Liver (tissue), 3 donors: ENCODE measurements at regions not wholly inside any gene's neighbourhood (a gene's known extent, or its start where the extent isn't known, plus 50 kb on each side); places are given as distances from the start of the nearest gene placed in this dataset.
A peak's percentile ranks its signal among the peaks of the same experiment; 100 is the strongest.

Experiments used
- CTCF ChIP-seq: fragments of 150-350 bp; IDR thresholded peaks from 2 replicates; pipeline ENCODE4 v1.5.1; 2017; ENCODE audit warnings: improper control_type of control experiment, low read depth, low read length; ENCODE audit not compliant: missing input control
- EGR1 ChIP-seq, 2 donors: IDR thresholded peaks; 2 replicates each; pipeline ENCODE4 v1.6.1; 2016 to 2018; ENCODE audit warnings: antibody characterized with exemption in 2 of 2, low read depth in 2 of 2
- GABPA ChIP-seq, 2 donors: IDR thresholded peaks in 1 of 2; conservative IDR thresholded peaks in 1 of 2; 2 replicates each; pipeline ENCODE4 v1.6.1; 2016; ENCODE audit warnings: antibody characterized with exemption in 2 of 2, mild to moderate bottlenecking in 1 of 2, moderate library complexity in 1 of 2
- HNF4A ChIP-seq, 2 donors: conservative IDR thresholded peaks; 2 replicates each; pipeline ENCODE4 v1.6.1; 2016; ENCODE audit warnings: antibody characterized with exemption in 2 of 2, mild to moderate bottlenecking in 2 of 2
- HNF4G ChIP-seq: IDR thresholded peaks from 2 replicates; pipeline ENCODE4 v1.6.1; 2016; ENCODE audit warnings: antibody characterized with exemption
- JUND ChIP-seq, 2 donors: IDR thresholded peaks; 2 replicates each; pipeline ENCODE4 v1.6.1; 2016; ENCODE audit warnings: antibody characterized with exemption in 2 of 2
- MAX ChIP-seq: IDR thresholded peaks from 2 replicates; pipeline ENCODE4 v1.6.1; 2016; ENCODE audit warnings: antibody characterized with exemption
- REST ChIP-seq: IDR thresholded peaks from 2 replicates; pipeline ENCODE4 v1.6.1; 2016; ENCODE audit warnings: antibody characterized with exemption, mild to moderate bottlenecking
- SP1 ChIP-seq: IDR thresholded peaks from 2 replicates; pipeline ENCODE4 v1.6.1; 2018; ENCODE audit warnings: antibody characterized with exemption, mild to moderate bottlenecking
- TAF1 ChIP-seq: conservative IDR thresholded peaks from 2 replicates; pipeline ENCODE4 v1.6.1; 2016; ENCODE audit warnings: antibody characterized with exemption, mild to moderate bottlenecking
- YY1 ChIP-seq: IDR thresholded peaks from 2 replicates; pipeline ENCODE4 v1.6.1; 2016; ENCODE audit warnings: antibody characterized with exemption, mild to moderate bottlenecking
- ZBTB33 ChIP-seq: IDR thresholded peaks from 2 replicates; pipeline ENCODE4 v1.6.1; 2016; ENCODE audit warnings: antibody characterized with exemption
- donor health status: healthy.
- donor health status: healthy.

GRCh38 chr15:95715116-95715903 is 615.2 kb upstream of the NR2F2 start:
- TF ChIP-seq REST (no peak), CTCF (no peak), HNF4G (no peak), ZBTB33 (no peak), GABPA (IDR thresholded peaks at IDR 0.05 in 1 of 2, conservative IDR thresholded peaks at IDR 0.05 in 1 of 2) (no peak), HNF4A (conservative IDR thresholded peaks at IDR 0.05) (peak in 1 of 2 donors; percentile 8), TAF1 (no peak), SP1 (no peak), EGR1 (IDR thresholded peaks at IDR 0.05; ENCODE audit: low read depth in 2 of 2) (no peak), JUND (IDR thresholded peaks at IDR 0.05) (no peak), YY1 (no peak), MAX (no peak)
